ENCODE measurements at regions not wholly inside any gene's neighbourhood (a gene's known extent, or its start where the extent isn't known, plus 50 kb on each side); places are given as distances from the start of the nearest gene placed in this dataset.

- no peaks in the 10 kb centered on the region for H3K4me1 ChIP-seq (ENCODE audit: control insufficient read depth in 1 of 2, insufficient read depth in 2 of 2, low read length in 2 of 2)
- RAD21 ChIA-PET (ENCODE audit: low non-redundant PET in 1 of 2, low total read pairs in 2 of 2, uncharacterized antibody in 2 of 2, unreplicated experiment in 2 of 2): interaction anchor here in 1 of 2 experiments (0.6 kb wide), 1 partner anchor 314 kb away, joined by 3 read pairs; no protein-coding TSS in a partner anchor
- CTCF ChIA-PET: no interaction called here
Observed at GRCh38 chr5:82661933-82662332, 383.8 kb upstream of the RPS23 start.

GRCh38 chr5:82661462-82661861, 383.3 kb upstream of the RPS23 start:
- POLR2A ChIA-PET: no interaction called here
- no peak for ATAC-seq
- H3K4me2 ChIP-seq (ENCODE audit: low read length): no peak overlapping the region
- no peaks in the 10 kb centered on the region for H3K79me2 ChIP-seq (ENCODE audit: insufficient read depth, low read length)
- intact Hi-C loops (cut with micrococcal nuclease): no loop called here
- H3K9ac ChIP-seq (ENCODE audit: low read length): no peak overlapping the region
- BruUV-seq (replicated peaks): no TSS peak
- no peak overlapping the region for H3K4me3 ChIP-seq (replicated peaks in 1 of 2; ENCODE audit: low read depth in 1 of 2, low read length in 2 of 2)
- CTCF ChIA-PET: no interaction called here
- RAD21 ChIA-PET (ENCODE audit: low non-redundant PET in 1 of 2, low total read pairs in 2 of 2, uncharacterized antibody in 2 of 2, unreplicated experiment in 2 of 2): no interaction called here
- H3K9me3 ChIP-seq (ENCODE audit: control insufficient read depth in 1 of 2, insufficient read depth in 1 of 2, low read depth in 1 of 2, low read length in 2 of 2): no peaks in the 10 kb centered on the region
- H3K27me3 ChIP-seq (ENCODE audit: insufficient read depth, low read length): no peaks in the 10 kb centered on the region
- H3K36me3 ChIP-seq (ENCODE audit: control insufficient read depth in 1 of 2, insufficient read depth in 2 of 2, low read length in 2 of 2): no peaks in the 10 kb centered on the region
- H3K4me1 ChIP-seq (ENCODE audit: control insufficient read depth in 1 of 2, insufficient read depth in 2 of 2, low read length in 2 of 2): no peaks in the 10 kb centered on the region
- H2AFZ ChIP-seq (ENCODE audit: low read depth, low read length, poor library complexity, severe bottlenecking): no peak overlapping the region
- H3K27ac ChIP-seq (ENCODE audit: low read depth, low read length): no peak overlapping the region
- no peaks in the 10 kb centered on the region for H3K9me2 ChIP-seq (ENCODE audit: insufficient read depth)
- no peaks in the 10 kb centered on the region for H4K20me1 ChIP-seq (ENCODE audit: insufficient read depth)
- no peak for DNase-seq (ENCODE audit: low read depth, low spot score)
- no peak for TF ChIP-seq CBX3 (IDR thresholded peaks at IDR 0.05; ENCODE audit: low read depth)
- TF ChIP-seq YY1 (IDR thresholded peaks at IDR 0.05; ENCODE audit: extremely low read depth, insufficient replicate concordance, low read depth, low read length): no peak
- TF ChIP-seq CTCF (IDR thresholded peaks at IDR 0.05 in 2 of 3, conservative IDR thresholded peaks at IDR 0.05 in 1 of 3; ENCODE audit: borderline replicate concordance in 1 of 3, insufficient read depth in 1 of 3, low read depth in 2 of 3, low read length in 2 of 3): no peak
- no peak for TF ChIP-seq ELF1 (IDR thresholded peaks at IDR 0.05; ENCODE audit: borderline replicate concordance, low read depth)
- TF ChIP-seq ZBTB33 (IDR thresholded peaks at IDR 0.05; ENCODE audit: extremely low read depth, insufficient replicate concordance, low read length): no peak
- no peak for TF ChIP-seq FOSL1 (IDR thresholded peaks at IDR 0.05; ENCODE audit: low read depth)
- no peak for TF ChIP-seq MAX (IDR thresholded peaks at IDR 0.05)
- no peak for TF ChIP-seq EZH2 (IDR thresholded peaks at IDR 0.05)
- TF ChIP-seq CEBPB (IDR thresholded peaks at IDR 0.05; ENCODE audit: low read depth): no peak
- TF ChIP-seq ZFX (IDR thresholded peaks at IDR 0.05): no peak
- no peak for TF ChIP-seq ATF3 (IDR thresholded peaks at IDR 0.05)
- no peak for TF ChIP-seq SIN3A (IDR thresholded peaks at IDR 0.05; ENCODE audit: low read depth)
- TF ChIP-seq SP1 (IDR thresholded peaks at IDR 0.05; ENCODE audit: low read depth): no peak
- TF ChIP-seq EGR1 (IDR thresholded peaks at IDR 0.05; ENCODE audit: low read depth): no peak
- no peak for TF ChIP-seq RAD21 (IDR thresholded peaks at IDR 0.05; ENCODE audit: low read depth)

More at GRCh38 chr5:82661933-82662332, 383.8 kb upstream of the RPS23 start:
- no peak overlapping the region for H3K4me3 ChIP-seq (replicated peaks in 1 of 2; ENCODE audit: low read depth in 1 of 2, low read length in 2 of 2)
- TF ChIP-seq SRF (IDR thresholded peaks at IDR 0.05; ENCODE audit: low read depth): no peak
- no peaks in the 10 kb centered on the region for H4K20me1 ChIP-seq (ENCODE audit: insufficient read depth)
- H3K9me2 ChIP-seq (ENCODE audit: insufficient read depth): no peaks in the 10 kb centered on the region
- no peaks in the 10 kb centered on the region for H3K27me3 ChIP-seq (ENCODE audit: insufficient read depth, low read length)
- H3K9ac ChIP-seq (ENCODE audit: low read length): no peak overlapping the region
- H3K9me3 ChIP-seq (ENCODE audit: control insufficient read depth in 1 of 2, insufficient read depth in 1 of 2, low read depth in 1 of 2, low read length in 2 of 2): no peaks in the 10 kb centered on the region
- H3K36me3 ChIP-seq (ENCODE audit: control insufficient read depth in 1 of 2, insufficient read depth in 2 of 2, low read length in 2 of 2): no peaks in the 10 kb centered on the region
- no peak overlapping the region for H3K4me2 ChIP-seq (ENCODE audit: low read length)
- no TSS peak for BruUV-seq (replicated peaks)
- POLR2A ChIA-PET: no interaction called here
- ATAC-seq (no peak), DNase-seq (ENCODE audit: low read depth, low spot score) (no peak)
- intact Hi-C loops (cut with micrococcal nuclease): no loop called here
- H3K27ac ChIP-seq (ENCODE audit: low read depth, low read length): no peak overlapping the region
- no peak overlapping the region for H2AFZ ChIP-seq (ENCODE audit: low read depth, low read length, poor library complexity, severe bottlenecking)
- no peaks in the 10 kb centered on the region for H3K79me2 ChIP-seq (ENCODE audit: insufficient read depth, low read length)
